K562 (cell line): ENCODE measurements at regions not wholly inside any gene's neighbourhood (a gene's known extent, or its start where the extent isn't known, plus 50 kb on each side); places are given as distances from the start of the nearest gene placed in this dataset.

ENCODE experiments used
- ATAC-seq: fragments of 200-7000 bp; cut with Tn5 transposase; 3 replicates; pipeline ENCODE4 v1.9.1; 2020; ENCODE audit warnings: moderate library complexity
- BruUV-seq: library from RNA; stranded (reverse); fragments of 400-500 nt; replicated peaks from 2 replicates; lab custom pipeline; 2021; lab: Mats Ljungman, UMichigan
- CTCF ChIA-PET: fragments of 300-600 bp; formaldehyde crosslinking; extraction: SDS; loops from one replicate; lab custom pipeline; 2021; ENCODE audit warnings: low intra/inter-chr PET ratio; lab: Yijun Ruan, JAX
- POLR2A ChIA-PET: fragments of 300-600, 350-650 bp; sonication (Branson Sonifier 250); formaldehyde crosslinking; extraction: SDS; loops from one replicate; lab custom pipeline; 2021; ENCODE audit warnings: antibody characterized with exemption, inconsistent platforms; lab: Yijun Ruan, JAX
- DNase-seq, 4 experiments: peaks; one replicate each; pipeline versions ENCODE4 v3.0.0 to v3.0.0-alpha.2; 2011 to 2018; ENCODE audit warnings: low spot score in 3 of 4, mixed read lengths in 3 of 4; ENCODE audit errors: extremely low read depth in 1 of 4
- FAIRE-seq: peaks from 2 replicates; lab custom pipeline; 2011; peaks lifted over from hg19 to GRCh38; lab: Jason Lieb, UNC
- H2AFZ ChIP-seq: 2 replicates; pipeline ENCODE4 v1.6.0; 2011; ENCODE audit warnings: low read depth, low read length, control low read depth, inconsistent platforms
- H3K27ac ChIP-seq: fragments of 200-600 bp; 3 replicates; pipeline ENCODE4 v1.8.0; 2011; ENCODE audit warnings: low read depth, mild to moderate bottlenecking, control low read depth, inconsistent platforms, low read length, moderate library complexity, mixed read lengths; ENCODE audit errors: extremely low read depth
- H3K27me3 ChIP-seq, 2 experiments: fragments of 300-600 bp in 1 of 2; 2 replicates in 1 of 2; 3 replicates in 1 of 2; pipeline versions ENCODE4 v1.6.0 to v1.8.0; 2011; ENCODE audit warnings: inconsistent platforms in 2 of 2, low read length in 2 of 2, mild to moderate bottlenecking in 1 of 2, mixed read lengths in 1 of 2, moderate library complexity in 1 of 2; ENCODE audit not compliant: control insufficient read depth in 2 of 2, insufficient read depth in 2 of 2
- H3K36me3 ChIP-seq: fragments of 300-600 bp; 3 replicates; pipeline ENCODE4 v1.8.0; 2011; ENCODE audit warnings: mild to moderate bottlenecking, low read length, inconsistent platforms; ENCODE audit not compliant: control insufficient read depth, insufficient read depth
- H3K4me1 ChIP-seq, 2 experiments: fragments of 200-600 bp in 1 of 2; replicated peaks in 1 of 2; 2 replicates in 1 of 2; 3 replicates in 1 of 2; pipeline versions ENCODE4 v1.5.1 to v1.8.0; 2011; ENCODE audit warnings: inconsistent platforms in 2 of 2, low read length in 2 of 2, mild to moderate bottlenecking in 1 of 2, mixed read lengths in 1 of 2, moderate library complexity in 1 of 2; ENCODE audit not compliant: control insufficient read depth in 2 of 2, insufficient read depth in 2 of 2
- H3K4me2 ChIP-seq: 2 replicates; pipeline ENCODE4 v1.6.1; 2011; ENCODE audit warnings: low read length, control low read depth, inconsistent platforms, mixed read lengths; ENCODE audit not compliant: insufficient read depth
- H3K4me3 ChIP-seq: fragments of 200-600 bp; sonication (generic), shearing (Covaris generic); 2 replicates; pipeline ENCODE4 v1.5.1; 2016; ENCODE audit warnings: control low read depth, inconsistent platforms
- H3K79me2 ChIP-seq: fragments of 200-600 bp; 3 replicates; pipeline ENCODE4 v1.8.0; 2011; ENCODE audit warnings: low read length, inconsistent platforms; ENCODE audit not compliant: control insufficient read depth, insufficient read depth
- H3K9ac ChIP-seq, 2 experiments: 2 replicates each; pipeline versions ENCODE4 v1.6.0 to v1.6.1; 2011; ENCODE audit warnings: low read depth in 2 of 2, low read length in 2 of 2, control low read depth in 1 of 2, inconsistent platforms in 1 of 2, mild to moderate bottlenecking in 1 of 2, mixed read lengths in 1 of 2; ENCODE audit not compliant: insufficient read depth in 1 of 2
- H3K9me1 ChIP-seq: one replicate; pipeline ENCODE4 v1.6.0; 2011; ENCODE audit warnings: inconsistent platforms, mild to moderate bottlenecking, low read length, moderate library complexity; ENCODE audit not compliant: control insufficient read depth, insufficient read depth
- H3K9me3 ChIP-seq: replicated peaks from 2 replicates; pipeline ENCODE4 v1.5.1; 2011; ENCODE audit warnings: low read depth, low read length, inconsistent platforms; ENCODE audit not compliant: control insufficient read depth, insufficient read depth
- H4K20me1 ChIP-seq: replicated peaks from 2 replicates; pipeline ENCODE4 v1.6.1; 2011; ENCODE audit warnings: low read length, inconsistent platforms, mixed read lengths; ENCODE audit not compliant: control insufficient read depth, insufficient read depth
- ASH1L ChIP-seq: fragments of 450-650 bp; IDR thresholded peaks from 2 replicates; pipeline ENCODE4 v1.6.1; 2018; ENCODE audit warnings: borderline replicate concordance, mild to moderate bottlenecking, low read depth; ENCODE audit not compliant: partially characterized antibody
- FOXA1 ChIP-seq: fragments of 450-650 bp; IDR thresholded peaks from 2 replicates; pipeline ENCODE4 v1.6.1; 2016; ENCODE audit warnings: mild to moderate bottlenecking, borderline replicate concordance
- GTF2E2 ChIP-seq: fragments of 200-800 bp; sonication (Bioruptor generic); IDR thresholded peaks from 2 replicates; pipeline ENCODE4 v1.6.1; 2016; ENCODE audit warnings: missing genetic modification characterization, missing compliant biosample characterization
- HDAC6 ChIP-seq: IDR thresholded peaks from 2 replicates; pipeline ENCODE4 v1.6.1; 2012; ENCODE audit warnings: low read depth, mild to moderate bottlenecking, control low read depth, inconsistent platforms, low read length, moderate library complexity
- NR1H2 ChIP-seq: sonication (generic); formaldehyde crosslinking; IDR thresholded peaks from 2 replicates; pipeline ENCODE4 v1.4.0; 2020; ENCODE audit warnings: mild to moderate bottlenecking, missing genetic modification reagents
- POLR2AphosphoS5 ChIP-seq: IDR thresholded peaks from 2 replicates; pipeline ENCODE4 v1.6.1; 2011; ENCODE audit warnings: mild to moderate bottlenecking, low read depth, low read length, moderate library complexity; ENCODE audit not compliant: control insufficient read depth, insufficient read depth
- RBM25 ChIP-seq: fragments of 200-400 bp; formaldehyde crosslinking; IDR thresholded peaks from 2 replicates; pipeline ENCODE4 v1.6.1; 2018; ENCODE audit warnings: low read length, low read depth, moderate library complexity; ENCODE audit not compliant: severe bottlenecking
- TCF7L2 ChIP-seq: fragments of 150-350 bp; IDR thresholded peaks from 2 replicates; pipeline ENCODE4 v1.6.1; 2016; ENCODE audit warnings: low read depth, mild to moderate bottlenecking, low read length, moderate library complexity
- ZNF146 ChIP-seq: IDR thresholded peaks from one replicate; pipeline ENCODE4 v1.6.1; 2018; ENCODE audit warnings: missing compliant biosample characterization; ENCODE audit not compliant: unreplicated experiment
- ZNF695 ChIP-seq: fragments of 450-650 bp; formaldehyde crosslinking; IDR thresholded peaks from 2 replicates; pipeline ENCODE4 v1.4.0; 2020; ENCODE audit warnings: mild to moderate bottlenecking, moderate library complexity
- WGBS: fragments of 100-300 bp; shearing (Covaris generic); methylation state at CpG from one replicate; pipeline ENCODE4 v1.1.6; 2016; ENCODE audit warnings: low coverage, mixed read lengths; ENCODE audit not compliant: insufficient coverage; ENCODE audit errors: missing lambda C conversion rate; 5-methylcytosine and 5-hydroxymethylcytosine counted together
- in situ Hi-C: fragments of 300-500 bp; cut with MboI; formaldehyde crosslinking; loops from 4 replicates; pipeline ENCODE4 v1.15.0; 2018; ENCODE audit warnings: inconsistent platforms, mixed read lengths
- intact Hi-C: fragments of 100-400 bp; cut with micrococcal nuclease; formaldehyde crosslinking; loops from 2 replicates; pipeline ENCODE4 v1.14.2; 2022
- TF ChIP-seq, protein P1 (sequence below): fragments of 250-450 bp; sonication (Bioruptor Pico); IDR thresholded peaks from 2 replicates; pipeline ENCODE4 v1.4.0; 2020; ENCODE audit warnings: mild to moderate bottlenecking, moderate library complexity, borderline replicate concordance

DNA sequence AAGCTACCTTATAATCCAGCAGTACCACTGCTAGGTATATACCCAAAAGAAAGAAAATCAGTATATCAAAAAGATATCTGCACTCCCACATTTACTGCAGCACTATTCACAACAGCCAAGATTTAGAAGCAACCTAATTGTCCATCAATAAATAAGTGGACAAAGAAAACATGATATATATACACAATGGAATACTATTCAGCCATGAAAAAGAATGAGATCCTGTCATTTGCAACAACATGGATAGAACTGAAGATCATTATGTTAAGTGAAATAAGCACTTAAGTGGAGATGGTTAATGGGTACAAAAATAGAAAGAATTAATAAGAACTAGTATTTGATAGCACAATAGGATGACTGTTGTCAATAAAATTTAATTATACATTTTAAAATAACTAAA is 90.7 kb upstream of the PKN2 start:
- TF ChIP-seq ASH1L = no peak
- TF ChIP-seq POLR2AphosphoS5 = no peak
- TF ChIP-seq TCF7L2 = no peak
- TF ChIP-seq ZNF146 (CRISPR knock-in tag) = peak; percentile 82
- peak; percentile 15 for TF ChIP-seq RBM25
- POLR2A ChIA-PET = no interaction called here
- Histone ChIP-seq H4K20me1 (no peaks in the 10 kb centered on the region), H3K9me3 (no peaks in the 10 kb centered on the region), H3K4me2 (no peak overlapping the region), H3K9ac (no peak overlapping the region), H3K27me3 (no peaks in the 10 kb centered on the region), H3K4me3 (no peak overlapping the region), H3K36me3 (no peaks in the 10 kb centered on the region), H3K9me1 (no peaks in the 10 kb centered on the region), H2AFZ (no peak overlapping the region), H3K4me1 (no peaks in the 10 kb centered on the region), H3K27ac (no peak overlapping the region), H3K79me2 (no peaks in the 10 kb centered on the region)
- BruUV-seq = no TSS peak
- DNase-seq = no peak
- intact Hi-C loops = no loop called here
- no peak for FAIRE-seq
- in situ Hi-C loops = no loop called here
- CTCF ChIA-PET = no interaction called here
- ATAC-seq = no peak

DNA sequence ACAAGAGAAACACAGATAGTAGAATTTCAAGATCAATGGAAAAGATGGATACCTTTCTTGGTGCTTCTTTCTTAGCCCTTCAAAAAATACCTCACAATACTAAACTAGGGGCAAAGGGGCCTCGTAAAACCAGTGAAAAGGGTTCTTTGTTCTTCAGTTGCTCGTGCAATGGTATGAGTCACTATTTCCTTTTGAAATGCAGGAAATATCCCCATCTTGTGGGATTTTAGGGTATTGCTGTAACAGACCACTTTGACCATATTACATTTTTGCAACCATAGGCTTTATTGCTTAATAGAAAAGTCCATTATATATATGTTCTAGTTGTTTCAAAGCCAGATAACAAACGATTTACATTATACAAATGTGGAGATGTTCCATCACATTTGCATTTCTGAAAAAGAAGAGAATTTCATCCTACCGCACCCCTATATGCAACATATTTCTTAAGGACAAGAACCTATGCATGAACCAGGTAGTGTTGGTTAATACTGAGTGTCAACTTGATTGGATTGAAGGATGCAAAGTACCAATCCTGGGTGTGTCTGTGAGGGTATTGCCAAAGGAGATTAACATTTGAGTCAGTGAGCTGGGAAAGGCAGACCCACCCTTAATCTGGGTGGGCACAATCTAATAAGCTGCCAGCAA is 88.6 kb upstream of the PKN2 start:
- Histone ChIP-seq H3K27ac (no peak overlapping the region), H3K36me3 (no peaks in the 10 kb centered on the region), H3K9ac (no peak overlapping the region), H3K9me3 (no peaks in the 10 kb centered on the region), H3K4me1 (no peaks in the 10 kb centered on the region), H4K20me1 (no peaks in the 10 kb centered on the region), H3K4me2 (no peak overlapping the region), H3K79me2 (no peaks in the 10 kb centered on the region), H3K4me3 (no peak overlapping the region), H2AFZ (no peak overlapping the region), H3K9me1 (no peaks in the 10 kb centered on the region), H3K27me3 (no peaks in the 10 kb centered on the region)
- intact Hi-C loops = loop anchor here (2.0 kb wide), 1 partner anchor 415 kb away; no protein-coding TSS in a partner anchor
- 0% methylated on average over 4 of the region's 4 CpGs for WGBS
- ChIA-PET POLR2A (no interaction called here), CTCF (interaction anchor here (1.0 to 1.1 kb wide), 2 partner anchors 1269 to 1303 kb away, joined by 3 read pairs; no protein-coding TSS in a partner anchor)
- no TSS peak for BruUV-seq
- peak; percentile 67 for ATAC-seq
- in situ Hi-C loops = no loop called here
- no peak for FAIRE-seq
- peak; percentile 12 to 35 (median 25) for DNase-seq
- TF ChIP-seq ZNF695 = no peak
- no peak for TF ChIP-seq GTF2E2
- TF ChIP-seq NR1H2 (CRISPR knock-in tag) = no peak
- TF ChIP-seq HDAC6 = no peak
- no peak for TF ChIP-seq FOXA1
- TF ChIP-seq, protein P1, sequence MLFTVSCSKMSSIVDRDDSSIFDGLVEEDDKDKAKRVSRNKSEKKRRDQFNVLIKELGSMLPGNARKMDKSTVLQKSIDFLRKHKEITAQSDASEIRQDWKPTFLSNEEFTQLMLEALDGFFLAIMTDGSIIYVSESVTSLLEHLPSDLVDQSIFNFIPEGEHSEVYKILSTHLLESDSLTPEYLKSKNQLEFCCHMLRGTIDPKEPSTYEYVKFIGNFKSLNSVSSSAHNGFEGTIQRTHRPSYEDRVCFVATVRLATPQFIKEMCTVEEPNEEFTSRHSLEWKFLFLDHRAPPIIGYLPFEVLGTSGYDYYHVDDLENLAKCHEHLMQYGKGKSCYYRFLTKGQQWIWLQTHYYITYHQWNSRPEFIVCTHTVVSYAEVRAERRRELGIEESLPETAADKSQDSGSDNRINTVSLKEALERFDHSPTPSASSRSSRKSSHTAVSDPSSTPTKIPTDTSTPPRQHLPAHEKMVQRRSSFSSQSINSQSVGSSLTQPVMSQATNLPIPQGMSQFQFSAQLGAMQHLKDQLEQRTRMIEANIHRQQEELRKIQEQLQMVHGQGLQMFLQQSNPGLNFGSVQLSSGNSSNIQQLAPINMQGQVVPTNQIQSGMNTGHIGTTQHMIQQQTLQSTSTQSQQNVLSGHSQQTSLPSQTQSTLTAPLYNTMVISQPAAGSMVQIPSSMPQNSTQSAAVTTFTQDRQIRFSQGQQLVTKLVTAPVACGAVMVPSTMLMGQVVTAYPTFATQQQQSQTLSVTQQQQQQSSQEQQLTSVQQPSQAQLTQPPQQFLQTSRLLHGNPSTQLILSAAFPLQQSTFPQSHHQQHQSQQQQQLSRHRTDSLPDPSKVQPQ (CRISPR knock-in tag) = no peak
